Hepatocyte (in vitro differentiated cells): ENCODE measurements at regions not wholly inside any gene's neighbourhood (a gene's known extent, or its start where the extent isn't known, plus 50 kb on each side); places are given as distances from the start of the nearest gene placed in this dataset.
"Not testable (repeated sequence)": the region's sequence is repeated elsewhere in the genome, so short reads cannot be mapped to it uniquely, and the experiment has no call there.

ENCODE experiments used
- DNase-seq: peaks from one replicate; pipeline ENCODE4 v3.0.0-alpha.2; 2016; ENCODE audit warnings: low spot score
- H2AFZ ChIP-seq: fragments of 200-600 bp; sonication (generic); 2 replicates; pipeline ENCODE4 v1.6.0; 2016; ENCODE audit warnings: antibody characterized with exemption, mild to moderate bottlenecking
- H3K27ac ChIP-seq: fragments of 200-600 bp; sonication (generic); 2 replicates; pipeline ENCODE4 v1.5.1; 2016; ENCODE audit warnings: mild to moderate bottlenecking
- H3K27me3 ChIP-seq: fragments of 200-600 bp; sonication (generic); 2 replicates; pipeline ENCODE4 v1.6.1; 2016
- H3K36me3 ChIP-seq: fragments of 200-600 bp; sonication (generic); replicated peaks from 2 replicates; pipeline ENCODE4 v1.5.1; 2016; ENCODE audit warnings: low read depth; ENCODE audit not compliant: insufficient read depth
- H3K4me1 ChIP-seq: fragments of 200-600 bp; sonication (generic); 2 replicates; pipeline ENCODE4 v1.5.1; 2016; ENCODE audit warnings: mild to moderate bottlenecking, moderate library complexity; ENCODE audit not compliant: insufficient read depth
- H3K4me2 ChIP-seq: fragments of 200-600 bp; sonication (generic); 2 replicates; pipeline ENCODE4 v1.6.0; 2016
- H3K4me3 ChIP-seq: fragments of 200-600 bp; sonication (generic); 2 replicates; pipeline ENCODE4 v1.5.1; 2016; ENCODE audit warnings: mild to moderate bottlenecking
- H3K79me2 ChIP-seq: fragments of 200-600 bp; sonication (generic); 2 replicates; pipeline ENCODE4 v1.6.0; 2017; ENCODE audit warnings: mild to moderate bottlenecking
- H3K9me2 ChIP-seq: fragments of 200-600 bp; sonication (generic); replicated peaks from 2 replicates; pipeline ENCODE4 v1.6.0; 2017; ENCODE audit warnings: mild to moderate bottlenecking; ENCODE audit not compliant: insufficient read depth
- H3K9me3 ChIP-seq: fragments of 200-600 bp; sonication (generic); 2 replicates; pipeline ENCODE4 v1.5.1; 2016; ENCODE audit warnings: low read depth, mild to moderate bottlenecking
- H4K20me1 ChIP-seq: fragments of 200-600 bp; sonication (generic); 2 replicates; pipeline ENCODE4 v1.6.0; 2016; ENCODE audit warnings: mild to moderate bottlenecking; ENCODE audit not compliant: insufficient read depth, poor library complexity, severe bottlenecking
- CTCF ChIP-seq: fragments of 200-600 bp; sonication (generic); IDR thresholded peaks from 2 replicates; pipeline ENCODE4 v1.5.1; 2016; ENCODE audit warnings: antibody characterized with exemption, mild to moderate bottlenecking; ENCODE audit not compliant: poor library complexity
- EZH2 ChIP-seq: fragments of 200-600 bp; sonication (generic); IDR thresholded peaks from 2 replicates; pipeline ENCODE4 v1.6.1; 2016; ENCODE audit warnings: antibody characterized with exemption, mild to moderate bottlenecking, borderline replicate concordance
- EZH2phosphoT487 ChIP-seq: fragments of 200-600 bp; sonication (generic); IDR thresholded peaks from one replicate; pipeline ENCODE4 v1.6.1; 2018; ENCODE audit warnings: antibody characterized with exemption, mild to moderate bottlenecking, low read depth, moderate library complexity; ENCODE audit not compliant: unreplicated experiment, severe bottlenecking
- WGBS: methylation state at CpG from one replicate; pipeline ENCODE4 v1.1.6; 2016; ENCODE audit warnings: low lambda C conversion rate; ENCODE audit errors: missing lambda C conversion rate; 5-methylcytosine and 5-hydroxymethylcytosine counted together

DNA sequence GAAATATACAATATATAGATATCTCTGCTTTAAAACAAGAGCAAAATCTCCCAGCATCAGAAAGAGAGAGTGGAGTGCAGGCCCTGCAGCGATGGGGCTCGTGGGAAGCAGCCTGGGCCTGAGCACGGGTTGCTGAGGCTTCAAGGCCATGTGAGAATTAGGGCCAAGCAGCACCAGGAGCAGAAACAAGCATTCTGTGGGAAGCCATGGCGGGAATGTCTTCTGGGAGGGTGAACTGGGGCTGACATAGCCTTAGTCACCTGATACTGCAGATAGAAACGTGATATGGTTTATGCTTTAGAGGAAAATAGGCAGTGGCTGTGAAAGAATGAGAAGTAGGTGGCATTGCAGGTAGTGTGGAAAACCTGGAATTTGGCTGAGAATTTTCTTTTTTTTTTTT, 472.3 kb downstream of the IRS2 start:
- H3K36me3 ChIP-seq: no peaks in the 10 kb centered on the region
- no peaks in the 10 kb centered on the region for H3K27me3 ChIP-seq
- no peak for DNase-seq
- H3K4me3 ChIP-seq: no peak overlapping the region
- no peak overlapping the region for H3K4me2 ChIP-seq
- no peaks in the 10 kb centered on the region for H3K9me2 ChIP-seq
- H4K20me1 ChIP-seq: no peaks in the 10 kb centered on the region
- H3K79me2 ChIP-seq: no peaks in the 10 kb centered on the region
- H3K27ac ChIP-seq: no peak overlapping the region
- TF ChIP-seq EZH2phosphoT487 (no peak), CTCF (no peak), EZH2 (no peak)
- no peak overlapping the region for H2AFZ ChIP-seq
- 78% methylated on average over 5 of the region's 5 CpGs for WGBS
- H3K4me1 ChIP-seq: peaks cover 4% of the 10 kb centered on the region
- H3K9me3 ChIP-seq: no peaks in the 10 kb centered on the region

- TF ChIP-seq CTCF (no peak), EZH2 (no peak), EZH2phosphoT487 (no peak)
- no peak overlapping the region for H3K4me3 ChIP-seq
- H3K9me2 ChIP-seq: no peaks in the 10 kb centered on the region
- no peak overlapping the region for H3K4me2 ChIP-seq
- no peaks in the 10 kb centered on the region for H3K79me2 ChIP-seq
- H4K20me1 ChIP-seq: no peaks in the 10 kb centered on the region
- no peaks in the 10 kb centered on the region for H3K27me3 ChIP-seq
- DNase-seq: no peak
- H3K27ac ChIP-seq: no peak overlapping the region
- no peak overlapping the region for H2AFZ ChIP-seq
- H3K4me1 ChIP-seq: peaks cover 4% of the 10 kb centered on the region
- no peaks in the 10 kb centered on the region for H3K36me3 ChIP-seq
- no peaks in the 10 kb centered on the region for H3K9me3 ChIP-seq
Observed at GRCh38 chr13:109312399-109312798, 474.0 kb downstream of the IRS2 start.

GRCh38 chr13:109311431-109311976, 474.9 kb downstream of the IRS2 start:
- H2AFZ ChIP-seq, H3K9me2 ChIP-seq, H4K20me1 ChIP-seq, H3K79me2 ChIP-seq, H3K27ac ChIP-seq, H3K4me1 ChIP-seq, H3K4me2 ChIP-seq, H3K9me3 ChIP-seq, DNase-seq, H3K27me3 ChIP-seq, H3K4me3 ChIP-seq, H3K36me3 ChIP-seq: not testable (repeated sequence)
- WGBS: 98% methylated on average over 23 of the region's 33 CpGs

GRCh38 chr13:109309625-109310363, 476.6 kb downstream of the IRS2 start:
- no peaks in the 10 kb centered on the region for H3K9me2 ChIP-seq
- H4K20me1 ChIP-seq: no peaks in the 10 kb centered on the region
- no peak overlapping the region for H3K4me2 ChIP-seq
- no peaks in the 10 kb centered on the region for H3K9me3 ChIP-seq
- DNase-seq: peak; percentile 56
- H3K4me3 ChIP-seq: no peak overlapping the region
- H3K79me2 ChIP-seq: no peaks in the 10 kb centered on the region
- H3K4me1 ChIP-seq: peaks cover 4% of the 10 kb centered on the region
- H2AFZ ChIP-seq: no peak overlapping the region
- H3K36me3 ChIP-seq: no peaks in the 10 kb centered on the region
- H3K27me3 ChIP-seq: no peaks in the 10 kb centered on the region
- TF ChIP-seq EZH2 (no peak), CTCF (no peak), EZH2phosphoT487 (no peak)
- peak overlapping the region; percentile 6 for H3K27ac ChIP-seq
- 57% methylated on average over 12 of the region's 12 CpGs for WGBS
